C4-2B (cell line): ENCODE measurements at regions not wholly inside any gene's neighbourhood (a gene's known extent, or its start where the extent isn't known, plus 50 kb on each side); places are given as distances from the start of the nearest gene placed in this dataset.

Experiments
- ZFX ChIP-seq: fragments of 450-650 bp; IDR thresholded peaks from 2 replicates; pipeline ENCODE4 v1.6.1; 2017
- TF ChIP-seq, protein P1 (sequence below): fragments of 450-650 bp; conservative IDR thresholded peaks from 2 replicates; pipeline ENCODE4 v1.5.1; 2017; ENCODE audit warnings: mild to moderate bottlenecking

GRCh38 chr2:83579507-83579906 lies 879.6 kb downstream of the SUCLG1 start:
- TF ChIP-seq, protein P1, sequence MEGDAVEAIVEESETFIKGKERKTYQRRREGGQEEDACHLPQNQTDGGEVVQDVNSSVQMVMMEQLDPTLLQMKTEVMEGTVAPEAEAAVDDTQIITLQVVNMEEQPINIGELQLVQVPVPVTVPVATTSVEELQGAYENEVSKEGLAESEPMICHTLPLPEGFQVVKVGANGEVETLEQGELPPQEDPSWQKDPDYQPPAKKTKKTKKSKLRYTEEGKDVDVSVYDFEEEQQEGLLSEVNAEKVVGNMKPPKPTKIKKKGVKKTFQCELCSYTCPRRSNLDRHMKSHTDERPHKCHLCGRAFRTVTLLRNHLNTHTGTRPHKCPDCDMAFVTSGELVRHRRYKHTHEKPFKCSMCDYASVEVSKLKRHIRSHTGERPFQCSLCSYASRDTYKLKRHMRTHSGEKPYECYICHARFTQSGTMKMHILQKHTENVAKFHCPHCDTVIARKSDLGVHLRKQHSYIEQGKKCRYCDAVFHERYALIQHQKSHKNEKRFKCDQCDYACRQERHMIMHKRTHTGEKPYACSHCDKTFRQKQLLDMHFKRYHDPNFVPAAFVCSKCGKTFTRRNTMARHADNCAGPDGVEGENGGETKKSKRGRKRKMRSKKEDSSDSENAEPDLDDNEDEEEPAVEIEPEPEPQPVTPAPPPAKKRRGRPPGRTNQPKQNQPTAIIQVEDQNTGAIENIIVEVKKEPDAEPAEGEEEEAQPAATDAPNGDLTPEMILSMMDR, result no peak
- no peak for TF ChIP-seq ZFX
